CD4-positive, CD25-positive, alpha-beta regulatory T cell (primary cell): ENCODE measurements at regions not wholly inside any gene's neighbourhood (a gene's known extent, or its start where the extent isn't known, plus 50 kb on each side); places are given as distances from the start of the nearest gene placed in this dataset.

Experiments used
- ATAC-seq, 2 donors: fragments of 150-1000 bp; cut with Tn5 transposase; one replicate each; pipeline ENCODE4 v1.10.0; 2021; ENCODE audit warnings: low read depth in 2 of 2, moderate number of reproducible peaks in 2 of 2, moderate library complexity in 1 of 2
- DNase-seq, 3 donors: peaks; one replicate each; pipeline versions ENCODE4 v3.0.0 to v3.0.0-alpha.2; 2012 to 2022; ENCODE audit warnings: mixed read lengths in 1 of 3
- H3K27ac ChIP-seq: one replicate; pipeline ENCODE4 v1.7.0; 2013; ENCODE audit warnings: mild to moderate bottlenecking, low read length; ENCODE audit not compliant: insufficient read depth, poor library complexity, severe bottlenecking
- H3K27me3 ChIP-seq: one replicate; pipeline ENCODE4 v1.7.0; 2013; ENCODE audit warnings: low read length; ENCODE audit not compliant: control insufficient read depth, insufficient read depth
- H3K36me3 ChIP-seq: one replicate; pipeline ENCODE4 v1.7.0; 2013; ENCODE audit warnings: mild to moderate bottlenecking, low read length, moderate library complexity; ENCODE audit not compliant: control insufficient read depth, insufficient read depth
- H3K4me1 ChIP-seq: 2 replicates; pipeline ENCODE4 v1.7.0; 2013; ENCODE audit warnings: mild to moderate bottlenecking, low read length; ENCODE audit not compliant: insufficient read depth, control insufficient read depth, poor library complexity, severe bottlenecking
- H3K4me3 ChIP-seq: one replicate; pipeline ENCODE4 v1.7.0; 2013; ENCODE audit warnings: low read depth, mild to moderate bottlenecking, low read length, moderate library complexity
- H3K9me3 ChIP-seq, 2 experiments: 1 replicate in 1 of 2; 2 replicates in 1 of 2; pipeline ENCODE4 v1.7.0; 2013; ENCODE audit warnings: low read length in 2 of 2, mild to moderate bottlenecking in 1 of 2, moderate library complexity in 1 of 2; ENCODE audit not compliant: control insufficient read depth in 2 of 2
- H3K27ac Mint-ChIP-seq, 3 donors: one replicate each; pipeline ENCODE4 v1.8.0; 2020 to 2022; ENCODE audit warnings: mild to moderate bottlenecking in 3 of 3, mixed read lengths in 3 of 3, moderate library complexity in 2 of 3
- H3K27me3 Mint-ChIP-seq: one replicate; pipeline ENCODE4 v1.8.0; 2022; ENCODE audit warnings: mild to moderate bottlenecking, mixed read lengths
- H3K36me3 Mint-ChIP-seq: one replicate; pipeline ENCODE4 v1.8.0; 2020; ENCODE audit warnings: mixed read lengths
- H3K4me1 Mint-ChIP-seq, 4 donors: one replicate each; pipeline ENCODE4 v1.8.0; 2020 to 2022; ENCODE audit warnings: mixed read lengths in 4 of 4, mild to moderate bottlenecking in 1 of 4
- H3K4me3 Mint-ChIP-seq, 4 donors: one replicate each; pipeline ENCODE4 v1.8.0; 2020 to 2022; ENCODE audit warnings: mild to moderate bottlenecking in 4 of 4, mixed read lengths in 4 of 4, moderate library complexity in 3 of 4
- H3K9me3 Mint-ChIP-seq, 7 donors: one replicate each; pipeline ENCODE4 v1.8.0; 2020 to 2022; ENCODE audit warnings: mixed read lengths in 7 of 7, mild to moderate bottlenecking in 3 of 7, moderate library complexity in 2 of 7

GRCh38 chr20:22426772-22427171 is 157.6 kb downstream of the FOXA2 start:
- Histone ChIP-seq H3K36me3 (no peaks in the 10 kb centered on the region), H3K9me3 (no peaks in the 10 kb centered on the region), H3K4me3 (no peak overlapping the region), H3K4me1 (no peaks in the 10 kb centered on the region), H3K27ac (no peak overlapping the region), H3K27me3 (no peaks in the 10 kb centered on the region)
- no peak overlapping the region for H3K4me3 Mint-ChIP-seq
- no peaks in the 10 kb centered on the region for H3K4me1 Mint-ChIP-seq
- H3K27me3 Mint-ChIP-seq, result peaks cover 5% of the 10 kb centered on the region
- H3K36me3 Mint-ChIP-seq, result no peaks in the 10 kb centered on the region
- ATAC-seq (no peak), DNase-seq (no peak)
- no peak overlapping the region for H3K27ac Mint-ChIP-seq
- peaks cover 0 to 7% (median 2%) of the 10 kb centered on the region in 7 donors for H3K9me3 Mint-ChIP-seq

GRCh38 chr20:22425344-22426295 is 158.8 kb downstream of the FOXA2 start:
- H3K27me3 ChIP-seq, result no peaks in the 10 kb centered on the region
- H3K4me3 Mint-ChIP-seq, result no peak overlapping the region
- no peaks in the 10 kb centered on the region for H3K9me3 ChIP-seq
- H3K27ac Mint-ChIP-seq, result no peak overlapping the region
- H3K4me1 Mint-ChIP-seq, result no peaks in the 10 kb centered on the region
- H3K27me3 Mint-ChIP-seq, result peaks cover 5% of the 10 kb centered on the region
- H3K36me3 ChIP-seq, result no peaks in the 10 kb centered on the region
- ATAC-seq (no peak), DNase-seq (no peak)
- H3K9me3 Mint-ChIP-seq, result peaks cover 0 to 7% (median 2%) of the 10 kb centered on the region in 7 donors
- no peaks in the 10 kb centered on the region for H3K4me1 ChIP-seq
- H3K36me3 Mint-ChIP-seq, result no peaks in the 10 kb centered on the region
- no peak overlapping the region for H3K27ac ChIP-seq
- no peak overlapping the region for H3K4me3 ChIP-seq

GRCh38 chr20:22423190-22423832 is 161.1 kb downstream of the FOXA2 start:
- Histone ChIP-seq H3K4me1 (no peaks in the 10 kb centered on the region), H3K9me3 (no peaks in the 10 kb centered on the region), H3K27ac (no peak overlapping the region), H3K4me3 (no peak overlapping the region), H3K36me3 (no peaks in the 10 kb centered on the region), H3K27me3 (no peaks in the 10 kb centered on the region)
- Mint-ChIP-seq H3K9me3 (peaks cover 0 to 7% (median 2%) of the 10 kb centered on the region in 7 donors), H3K4me1 (no peaks in the 10 kb centered on the region), H3K4me3 (no peak overlapping the region), H3K36me3 (no peaks in the 10 kb centered on the region), H3K27me3 (no peaks in the 10 kb centered on the region), H3K27ac (no peak overlapping the region)
- DNase-seq, result no peak
- ATAC-seq, result no peak

GRCh38 chr20:22420116-22420598 is 164.2 kb downstream of the FOXA2 start:
- Histone ChIP-seq H3K27me3 (no peaks in the 10 kb centered on the region), H3K4me3 (no peak overlapping the region), H3K4me1 (no peaks in the 10 kb centered on the region), H3K27ac (no peak overlapping the region), H3K9me3 (no peaks in the 10 kb centered on the region), H3K36me3 (no peaks in the 10 kb centered on the region)
- Mint-ChIP-seq H3K4me3 (no peak overlapping the region), H3K27me3 (no peaks in the 10 kb centered on the region), H3K27ac (no peak overlapping the region), H3K4me1 (no peaks in the 10 kb centered on the region), H3K36me3 (no peaks in the 10 kb centered on the region), H3K9me3 (peaks cover 0 to 5% (median 1%) of the 10 kb centered on the region in 7 donors)
- no peak for ATAC-seq
- DNase-seq, result no peak

GRCh38 chr20:22418738-22419137 is 165.6 kb downstream of the FOXA2 start:
- H3K27ac ChIP-seq, result no peak overlapping the region
- no peaks in the 10 kb centered on the region for H3K27me3 Mint-ChIP-seq
- H3K27ac Mint-ChIP-seq, result no peak overlapping the region
- H3K4me3 Mint-ChIP-seq, result no peak overlapping the region
- H3K9me3 ChIP-seq, result no peaks in the 10 kb centered on the region
- no peaks in the 10 kb centered on the region for H3K4me1 ChIP-seq
- H3K36me3 ChIP-seq, result no peaks in the 10 kb centered on the region
- DNase-seq, result no peak
- H3K36me3 Mint-ChIP-seq, result no peaks in the 10 kb centered on the region
- H3K4me1 Mint-ChIP-seq, result no peaks in the 10 kb centered on the region
- no peak for ATAC-seq
- peaks cover 0 to 5% (median 0%) of the 10 kb centered on the region in 7 donors for H3K9me3 Mint-ChIP-seq
- H3K27me3 ChIP-seq, result no peaks in the 10 kb centered on the region
- H3K4me3 ChIP-seq, result no peak overlapping the region

GRCh38 chr20:22414305-22414742 is 170.0 kb downstream of the FOXA2 start:
- no peak for DNase-seq
- H3K9me3 ChIP-seq, result no peaks in the 10 kb centered on the region
- Mint-ChIP-seq H3K27ac (no peak overlapping the region), H3K27me3 (no peaks in the 10 kb centered on the region), H3K36me3 (no peaks in the 10 kb centered on the region), H3K4me3 (no peak overlapping the region), H3K4me1 (no peaks in the 10 kb centered on the region), H3K9me3 (peaks cover 0 to 6% (median 3%) of the 10 kb centered on the region in 7 donors)
- ATAC-seq, result no peak
- no peak overlapping the region for H3K4me3 ChIP-seq
- H3K27me3 ChIP-seq, result no peaks in the 10 kb centered on the region
- H3K27ac ChIP-seq, result no peak overlapping the region
- no peaks in the 10 kb centered on the region for H3K36me3 ChIP-seq
- H3K4me1 ChIP-seq, result no peaks in the 10 kb centered on the region

- no peak overlapping the region for H3K4me3 ChIP-seq
- no peak overlapping the region for H3K27ac ChIP-seq
- no peaks in the 10 kb centered on the region for H3K4me1 ChIP-seq
- DNase-seq (no peak), ATAC-seq (no peak)
- H3K36me3 ChIP-seq, result no peaks in the 10 kb centered on the region
- H3K9me3 ChIP-seq, result no peaks in the 10 kb centered on the region
- H3K9me3 Mint-ChIP-seq, result peaks cover 0 to 10% (median 3%) of the 10 kb centered on the region in 7 donors
- no peak overlapping the region for H3K4me3 Mint-ChIP-seq
- H3K27ac Mint-ChIP-seq, result no peak overlapping the region
- H3K4me1 Mint-ChIP-seq, result no peaks in the 10 kb centered on the region
- no peaks in the 10 kb centered on the region for H3K36me3 Mint-ChIP-seq
- H3K27me3 ChIP-seq, result no peaks in the 10 kb centered on the region
- no peaks in the 10 kb centered on the region for H3K27me3 Mint-ChIP-seq
Measured at GRCh38 chr20:22412977-22413868, 171.1 kb downstream of the FOXA2 start.
